ENCODE measurements at regions not wholly inside any gene's neighbourhood (a gene's known extent, or its start where the extent isn't known, plus 50 kb on each side); places are given as distances from the start of the nearest gene placed in this dataset.

DNA sequence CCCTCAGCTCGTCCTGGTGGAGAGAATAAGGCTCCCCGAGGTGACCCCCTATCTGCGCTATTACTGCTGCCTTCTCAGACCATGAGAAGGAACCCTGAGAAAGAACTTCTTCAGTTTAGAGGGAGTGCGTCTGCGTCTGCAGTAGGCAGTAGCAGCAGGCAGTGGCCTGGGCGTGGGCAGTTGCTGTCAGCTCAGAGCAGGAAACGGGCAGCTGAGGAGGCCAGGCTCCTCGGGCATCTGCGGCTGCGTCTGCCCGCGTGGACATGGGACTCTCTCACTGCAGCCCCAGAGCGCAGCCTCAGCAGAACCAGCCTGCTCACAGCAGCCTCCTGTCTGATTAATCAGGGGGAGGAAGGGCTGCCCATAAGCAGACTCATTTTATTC lies 49.8 kb upstream of the FCN1 start:
- no peak for DNase-seq (ENCODE audit: low spot score)

DNA sequence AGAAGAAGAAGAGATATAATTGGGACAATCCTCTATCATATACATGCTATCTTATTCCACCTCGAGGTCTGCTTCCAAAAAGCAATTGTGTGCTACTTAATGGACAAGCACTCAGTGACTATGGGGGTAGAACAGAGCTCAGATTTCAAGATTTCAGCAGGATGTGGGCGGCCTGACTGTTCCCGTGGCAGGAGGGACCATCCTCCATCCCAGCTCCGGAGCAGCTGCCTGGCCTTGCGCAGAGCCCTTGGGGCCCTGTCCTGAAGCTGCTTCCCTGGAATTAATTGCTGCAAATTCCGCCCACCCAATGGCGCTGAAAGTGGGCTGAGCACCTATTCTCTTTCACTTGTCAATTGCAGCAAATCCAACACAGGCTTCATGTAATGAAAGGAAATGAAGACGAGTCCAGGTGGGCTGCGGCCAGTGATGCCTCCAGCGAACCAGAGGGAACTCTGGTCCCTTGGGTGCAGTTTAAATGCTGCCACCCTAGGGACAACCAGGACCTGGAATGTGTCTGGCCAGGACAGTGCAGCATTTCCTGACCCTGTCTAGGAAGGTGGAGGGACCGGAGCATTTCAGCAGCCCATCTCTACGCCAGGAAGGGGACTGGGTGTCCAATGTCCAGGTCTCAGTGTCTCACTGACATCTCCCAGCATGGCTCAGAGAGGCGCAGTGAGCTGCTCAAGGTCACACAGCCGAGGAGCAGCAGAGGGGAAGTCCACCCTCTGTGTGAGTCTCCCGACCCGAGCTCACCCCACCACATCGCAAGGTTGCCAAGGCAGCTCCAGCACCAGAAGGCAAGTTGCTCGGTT lies 50.5 kb upstream of the FCN1 start:
- no peak for DNase-seq (ENCODE audit: low spot score)

DNA sequence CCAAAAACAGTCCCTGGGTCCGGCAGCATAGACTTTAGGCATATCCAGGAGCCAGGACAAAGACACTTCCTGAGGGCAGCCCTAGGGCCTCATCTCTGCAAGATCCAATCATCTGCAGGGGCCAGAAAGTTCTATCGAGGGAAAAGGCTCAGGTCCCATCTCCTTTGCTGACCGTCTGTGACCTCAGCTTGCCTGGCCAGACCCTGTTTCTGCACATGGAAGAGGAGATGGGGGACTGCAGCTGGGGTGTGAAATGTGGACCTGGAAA lies 51.0 kb upstream of the FCN1 start:
- no peak for DNase-seq (ENCODE audit: low spot score)

DNA sequence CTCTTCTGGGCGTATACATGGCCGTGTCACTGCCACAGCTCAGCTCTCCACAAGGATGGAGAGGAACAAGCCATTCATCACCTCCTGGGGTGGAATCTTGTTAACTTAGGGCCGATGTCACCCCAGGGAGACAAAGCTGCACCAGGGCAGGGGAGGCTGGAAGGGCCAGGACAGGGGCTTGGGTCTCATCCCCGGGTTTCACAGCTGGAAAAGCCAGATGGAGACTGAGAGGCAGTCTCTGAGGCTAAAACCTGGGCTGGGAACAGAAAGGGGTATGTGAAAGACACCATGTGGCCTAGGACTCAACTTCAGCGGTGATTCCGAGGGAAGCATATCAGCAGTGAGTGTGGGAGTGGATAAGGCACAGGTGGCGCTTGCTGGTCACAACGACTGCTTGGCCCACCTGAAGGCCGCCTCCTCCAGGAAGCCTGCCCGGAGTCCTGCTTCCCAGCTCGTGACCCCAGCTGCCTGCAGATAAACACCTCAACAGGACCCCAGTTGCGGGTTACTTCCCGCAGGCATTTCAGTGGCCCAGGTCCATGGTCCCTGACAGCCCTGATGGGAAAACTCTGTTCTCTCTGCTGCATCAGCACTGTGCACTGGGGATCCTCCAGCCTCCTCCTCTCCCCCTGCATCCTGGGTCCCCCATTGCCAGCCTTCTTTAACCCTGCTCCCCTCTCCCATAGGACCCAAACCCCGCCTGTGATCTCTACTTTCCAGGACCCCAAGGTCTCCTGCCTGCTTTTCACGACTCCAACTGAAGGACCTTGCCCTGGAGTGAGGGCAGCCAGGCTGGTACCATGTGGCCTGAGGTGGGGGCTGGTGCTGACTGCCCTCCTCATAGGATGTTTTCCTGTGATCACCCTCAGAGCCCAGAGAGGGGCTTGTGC lies 51.7 kb upstream of the FCN1 start:
- DNase-seq (ENCODE audit: low spot score) = no peak

DNA sequence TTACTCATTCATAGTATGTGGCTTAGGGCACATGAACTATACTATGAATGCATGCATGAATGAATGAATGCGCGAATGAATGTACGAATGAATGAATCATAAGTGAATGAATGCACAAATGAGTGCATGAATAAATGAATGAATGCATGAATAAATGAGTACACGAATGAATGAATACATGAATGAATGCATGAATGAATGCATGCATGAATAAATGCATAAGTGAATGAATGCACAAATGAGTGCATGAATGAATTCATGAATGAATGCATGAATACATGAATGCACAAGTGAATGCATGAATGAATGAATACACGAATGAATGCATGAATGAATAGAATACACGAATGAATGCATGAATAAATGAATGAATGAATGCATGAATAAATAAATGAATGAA lies 52.5 kb upstream of the FCN1 start:
- no peak for DNase-seq (ENCODE audit: low spot score)

DNA sequence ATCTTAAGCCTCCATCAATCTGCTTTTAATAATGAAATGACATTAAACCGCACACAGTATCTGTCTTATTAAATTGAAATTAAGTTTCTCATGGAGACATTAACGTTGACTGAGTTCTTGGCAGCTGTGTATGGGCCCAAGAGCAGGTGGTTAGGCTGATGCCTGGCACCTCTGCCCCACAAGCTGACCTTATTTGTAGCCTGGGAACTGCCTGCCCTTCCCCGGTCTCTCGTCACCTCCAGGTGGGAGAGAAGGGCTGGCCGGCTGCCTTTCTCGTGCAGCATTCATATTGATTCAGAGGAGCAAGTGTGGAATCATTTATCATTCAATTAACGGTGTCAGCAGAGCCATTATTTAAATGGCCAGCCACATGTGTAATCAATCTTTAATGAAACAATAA lies 53.0 kb upstream of the FCN1 start:
- DNase-seq (ENCODE audit: low spot score) = no peak

DNA sequence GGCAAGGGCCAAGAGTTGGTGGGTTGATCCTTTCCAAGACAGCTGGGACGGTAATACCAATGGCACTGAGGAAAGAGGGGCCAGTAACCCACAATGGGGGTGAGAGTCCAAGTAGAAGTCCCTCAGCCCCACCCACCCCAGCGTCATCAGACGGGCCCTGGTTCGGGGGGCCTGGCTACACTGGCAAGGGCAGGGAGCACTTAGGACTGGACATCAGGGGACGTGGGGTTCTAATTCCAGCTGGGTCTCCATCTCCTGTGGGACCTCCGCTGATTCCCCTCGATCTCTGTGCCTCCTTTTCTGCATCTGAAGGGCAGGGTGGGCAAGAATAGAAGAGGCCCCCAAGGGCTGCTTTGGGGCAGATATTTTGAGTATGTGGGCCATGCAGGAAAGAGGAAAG lies 53.5 kb upstream of the FCN1 start:
- DNase-seq (ENCODE audit: low spot score) = no peak

DNA sequence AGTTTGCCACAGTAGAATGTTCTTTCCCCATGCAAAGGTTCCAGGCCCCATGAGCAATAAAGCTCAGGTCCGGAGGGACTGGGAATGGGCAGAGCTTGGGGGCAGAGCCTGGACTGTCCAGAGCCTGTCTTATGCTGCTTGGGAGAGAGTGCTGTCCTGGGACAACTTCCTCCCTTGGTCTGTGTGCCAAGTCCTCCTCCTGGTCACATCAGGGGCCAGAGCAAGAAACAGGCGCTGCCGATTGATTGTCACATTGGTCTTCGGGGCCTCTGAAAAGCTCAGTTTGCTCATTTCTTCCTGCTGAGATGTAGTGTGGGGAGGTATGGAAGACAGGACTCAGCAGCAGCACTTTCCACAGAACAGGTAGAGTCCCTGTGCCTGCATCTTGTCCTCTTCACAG lies 54.0 kb upstream of the FCN1 start:
- DNase-seq (ENCODE audit: low spot score) = no peak

DNA sequence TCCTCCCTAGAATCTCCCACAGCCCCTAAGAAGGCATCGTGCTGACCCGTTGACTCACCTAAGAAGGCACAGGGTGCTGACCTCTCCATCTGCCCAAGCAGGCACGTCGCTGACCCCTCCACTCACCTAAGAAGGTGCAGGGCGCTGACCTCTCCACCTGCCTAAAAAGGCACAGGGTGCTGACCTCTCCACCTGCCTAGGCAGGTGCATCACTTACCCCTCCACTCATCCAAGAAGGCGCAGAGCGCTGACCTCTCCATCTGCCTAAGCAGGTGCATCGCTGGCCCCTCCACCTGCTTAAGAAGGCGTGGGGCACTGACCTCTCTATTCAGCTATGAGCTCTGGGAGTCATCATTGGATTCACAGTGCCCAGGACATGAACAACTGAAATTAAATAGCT lies 54.4 kb upstream of the FCN1 start:
- no peak for DNase-seq (ENCODE audit: low spot score)

DNA sequence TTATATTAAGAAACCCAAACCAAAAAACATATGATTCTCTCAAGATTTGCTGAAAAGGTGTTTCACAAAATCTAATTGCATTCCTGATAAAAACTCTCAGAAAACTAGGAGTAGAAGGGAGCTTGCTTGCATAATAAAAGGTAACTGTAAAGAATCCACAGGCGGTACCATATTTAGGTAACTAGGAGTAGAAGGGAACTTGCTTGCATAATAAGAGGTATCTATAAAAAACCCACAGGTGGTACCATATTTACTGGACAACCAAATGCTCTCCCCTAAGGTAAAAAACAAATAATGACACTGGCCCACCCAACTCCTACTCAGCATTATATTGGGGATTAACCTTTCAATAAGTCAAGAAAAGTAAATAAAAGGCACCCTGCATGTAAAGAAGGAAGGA lies 57.5 kb upstream of the FCN1 start:
- no peak for DNase-seq (ENCODE audit: low spot score)

DNA sequence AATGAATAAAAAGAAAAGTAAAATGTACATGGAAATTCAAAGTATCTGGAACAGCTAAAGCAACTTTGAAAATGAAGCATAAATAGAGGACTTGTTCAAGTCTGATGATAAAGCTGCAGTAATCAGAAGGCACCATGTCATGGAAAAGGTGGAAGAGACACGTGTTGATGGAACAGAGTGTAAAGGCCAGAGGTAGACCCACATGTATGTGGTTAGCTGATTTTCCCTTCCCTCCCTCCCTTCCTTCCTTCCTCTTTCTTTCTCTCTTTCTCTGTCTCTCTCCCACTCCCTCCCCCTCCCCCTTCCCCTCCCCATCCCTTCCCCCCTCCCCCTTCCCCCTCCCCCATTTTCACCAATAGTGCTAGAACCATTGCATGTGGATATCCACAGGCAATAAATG lies 58.7 kb upstream of the FCN1 start:
- no peak for DNase-seq (ENCODE audit: low spot score)

DNA sequence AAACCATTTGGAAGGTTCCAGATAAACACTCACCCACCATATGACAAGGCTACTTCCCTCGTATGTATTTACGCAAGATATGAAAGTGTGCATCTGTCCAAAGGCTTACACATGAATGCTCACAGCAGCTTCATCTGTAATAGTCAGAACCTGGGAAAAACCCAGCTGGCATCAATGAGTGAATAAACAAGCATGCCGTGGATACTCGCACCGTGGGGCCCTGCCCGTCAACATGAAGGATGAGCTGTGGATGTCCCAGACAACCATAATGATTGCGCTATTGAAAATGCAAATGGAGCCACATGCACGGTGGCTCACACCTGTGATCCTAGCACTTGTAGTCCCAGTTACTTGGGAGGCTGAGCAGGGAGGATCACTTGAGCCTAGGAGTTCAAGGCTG lies 60.6 kb upstream of the FCN1 start:
- no peak for DNase-seq (ENCODE audit: low spot score)

DNA sequence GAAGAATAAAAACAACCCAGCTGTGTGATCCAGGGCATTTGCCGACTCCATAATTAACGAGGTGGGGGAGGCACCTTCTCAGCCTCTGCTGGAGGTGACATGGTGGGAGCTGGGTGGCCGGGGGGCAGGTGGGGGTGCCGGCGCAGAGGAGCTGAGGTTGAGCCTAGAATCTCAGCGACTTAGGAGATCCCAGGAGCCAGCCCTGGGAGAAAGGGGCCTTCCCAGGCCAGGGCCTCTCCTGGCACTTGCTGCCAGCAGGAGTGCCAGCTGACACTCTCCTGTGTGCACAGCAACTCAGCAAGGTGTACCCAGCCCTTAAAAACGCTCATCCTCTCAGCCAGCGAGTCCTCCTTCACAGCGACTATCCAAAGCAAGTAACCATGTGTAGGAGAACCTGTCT lies 62.8 kb upstream of the FCN1 start:
- no peak for DNase-seq (ENCODE audit: low spot score)

DNA sequence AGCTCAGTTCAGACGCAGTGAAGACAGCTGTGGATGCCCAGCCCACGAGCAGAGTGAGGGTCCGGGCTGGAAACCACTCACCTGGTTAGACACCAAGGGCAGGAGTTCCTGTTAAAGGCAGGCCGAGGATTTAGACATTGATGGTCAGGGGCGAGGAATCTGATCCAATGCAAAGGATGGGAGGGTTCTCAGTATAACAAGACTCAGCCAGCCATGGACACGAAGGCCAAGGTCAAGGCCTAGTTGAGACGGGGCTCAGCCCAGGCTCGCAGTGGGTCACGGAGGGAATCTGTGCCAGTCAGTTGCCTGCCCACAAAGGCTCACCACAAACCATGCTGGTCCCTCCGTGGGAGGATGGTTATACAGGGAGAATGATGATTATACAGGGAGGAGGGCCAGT lies 63.3 kb upstream of the FCN1 start:
- no peak for DNase-seq (ENCODE audit: low spot score)

DNA sequence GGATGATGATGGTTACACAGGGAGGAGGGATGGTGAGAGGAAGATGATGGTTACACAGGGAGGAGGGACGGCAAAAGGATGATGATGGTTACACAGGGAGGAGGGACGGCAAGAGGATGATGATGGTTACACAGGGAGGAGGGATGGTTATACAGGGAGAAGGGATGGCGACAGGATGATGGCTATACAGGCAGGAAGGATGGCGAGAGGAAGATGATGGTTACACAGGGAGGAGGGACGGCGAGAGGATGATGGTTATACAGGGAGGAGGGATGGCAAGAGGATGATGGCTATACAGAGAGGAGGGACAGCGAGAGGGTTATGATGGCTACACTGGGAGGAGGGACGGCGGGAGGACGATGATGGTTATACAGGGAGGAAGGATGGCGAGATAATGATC lies 64.1 kb upstream of the FCN1 start:
- no peak for DNase-seq (ENCODE audit: low spot score)

DNA sequence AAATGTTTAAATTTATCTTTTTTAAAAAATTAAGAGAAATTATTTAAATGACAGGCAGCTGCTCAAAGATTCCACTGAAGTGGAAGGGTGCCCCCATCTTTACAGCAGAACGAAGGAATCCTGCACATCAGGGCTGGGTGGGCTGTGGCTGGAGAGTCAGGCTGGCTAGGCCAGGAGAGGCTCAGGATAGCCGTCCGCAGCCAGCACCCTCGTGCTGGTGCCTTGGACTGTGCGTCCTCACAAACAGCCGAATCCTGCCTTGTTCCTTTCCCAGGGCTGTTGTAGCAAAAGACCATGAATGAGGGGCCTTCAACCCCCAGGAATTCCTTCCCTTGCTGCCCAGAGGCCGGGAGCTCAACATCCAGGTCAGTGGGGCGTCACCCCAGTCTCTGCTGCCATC lies 64.6 kb upstream of the FCN1 start:
- DNase-seq (ENCODE audit: low spot score) = no peak

DNA sequence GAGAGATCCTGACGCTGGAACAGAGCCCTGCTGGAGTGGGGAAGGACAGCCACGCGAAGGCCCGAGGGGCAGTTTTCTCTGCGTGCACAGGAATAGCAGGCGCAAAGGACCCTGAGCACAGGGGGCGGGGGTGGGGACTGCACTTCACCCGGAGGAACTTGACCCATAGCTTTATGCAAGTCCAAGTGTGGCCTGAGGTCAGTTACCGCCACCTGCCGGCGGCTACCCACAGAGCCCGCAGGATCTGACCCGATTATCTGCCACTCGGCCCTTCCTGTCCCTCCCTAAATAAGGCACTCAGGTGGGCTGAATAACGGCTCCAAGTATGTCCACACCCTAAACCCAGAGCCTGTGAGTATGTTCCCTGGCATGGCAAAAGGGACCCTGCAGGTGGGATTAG lies 65.4 kb upstream of the FCN1 start:
- peak; percentile 26 for DNase-seq (ENCODE audit: low spot score)

DNA sequence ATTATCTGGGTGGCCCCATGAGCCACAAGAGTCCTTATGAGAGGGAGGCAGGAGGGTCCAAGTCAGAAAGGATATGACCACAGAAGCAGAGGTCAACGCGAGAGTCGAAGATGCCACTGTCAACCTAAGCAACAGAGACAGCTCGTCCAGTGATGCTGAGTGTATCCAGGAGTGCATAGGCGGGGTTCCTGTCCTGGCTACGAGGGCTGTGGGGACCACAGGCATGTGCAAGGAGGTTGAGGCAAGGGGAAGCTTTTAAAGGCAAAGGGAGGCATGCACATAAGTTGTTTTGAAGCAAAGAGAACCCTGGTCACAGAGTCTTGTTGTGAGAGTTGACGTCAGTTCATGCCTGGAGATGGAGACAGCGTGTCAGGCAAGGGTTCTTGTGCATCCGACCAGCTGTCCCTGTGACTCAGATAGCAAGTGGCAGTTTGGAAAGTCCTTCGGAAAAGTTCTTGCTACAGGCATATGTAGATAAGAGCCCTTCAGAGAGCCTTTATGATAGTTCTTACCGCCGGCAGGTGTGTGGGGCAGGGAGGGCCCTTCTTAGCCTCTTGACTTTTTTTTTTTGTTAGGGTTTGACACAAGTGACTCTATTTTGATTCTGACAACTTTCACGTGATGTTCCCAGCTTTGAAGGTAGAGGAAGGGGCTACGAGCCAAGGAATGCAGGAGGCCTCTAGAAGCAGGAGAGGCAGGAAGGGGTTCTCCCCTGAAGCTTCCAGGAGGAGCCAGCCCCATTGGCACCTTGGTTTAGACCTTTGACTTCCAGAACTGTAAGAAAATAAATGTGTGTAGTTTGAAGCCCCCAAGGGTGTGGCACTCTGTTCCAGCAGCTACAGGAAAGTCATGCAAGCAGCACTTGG lies 66.0 kb upstream of the FCN1 start:
- DNase-seq (ENCODE audit: low spot score) = no peak

DNA sequence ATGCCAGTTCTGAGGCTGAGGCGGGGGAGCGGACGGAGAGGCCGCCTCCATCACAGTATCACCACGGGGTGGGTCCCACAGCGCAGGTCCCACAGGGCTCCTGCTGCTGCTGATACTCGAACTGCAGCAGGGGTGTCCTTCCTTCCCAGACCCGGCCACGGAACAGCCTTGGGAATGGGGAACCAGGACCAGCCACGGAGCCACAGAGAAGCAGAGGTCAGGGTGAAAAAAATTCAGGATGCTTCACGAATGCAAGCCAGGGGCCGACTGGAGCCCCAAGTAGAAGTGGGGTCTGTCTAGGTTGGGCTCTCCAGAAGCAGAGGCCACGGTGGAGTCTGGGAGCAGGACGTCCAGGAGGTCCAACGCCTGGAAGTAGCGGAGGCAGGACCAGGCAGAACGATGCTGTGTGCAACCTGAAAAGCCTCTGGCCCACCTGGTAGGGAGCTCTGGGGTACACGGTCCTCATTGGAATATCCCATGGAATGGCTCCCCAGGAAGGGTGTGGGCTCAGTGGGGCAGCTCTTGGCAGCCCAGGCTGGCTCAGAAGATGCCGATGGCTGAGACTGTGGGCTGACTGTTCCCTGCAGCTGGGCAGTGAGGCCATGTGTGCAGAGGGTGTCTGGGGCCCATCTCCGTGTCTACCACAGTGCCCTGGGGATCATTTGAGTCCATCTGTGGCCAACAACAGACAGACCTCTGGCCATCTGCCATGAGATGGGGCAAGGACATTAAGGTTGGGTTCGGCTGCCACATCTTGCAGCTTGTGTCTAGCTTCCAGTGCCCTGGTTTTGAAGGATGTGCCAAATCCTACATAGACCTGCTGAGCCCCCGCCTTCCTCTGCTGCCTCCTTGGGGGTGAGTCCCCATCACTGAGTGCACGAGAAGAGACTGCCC lies 66.9 kb upstream of the FCN1 start:
- DNase-seq (ENCODE audit: low spot score) = no peak

DNA sequence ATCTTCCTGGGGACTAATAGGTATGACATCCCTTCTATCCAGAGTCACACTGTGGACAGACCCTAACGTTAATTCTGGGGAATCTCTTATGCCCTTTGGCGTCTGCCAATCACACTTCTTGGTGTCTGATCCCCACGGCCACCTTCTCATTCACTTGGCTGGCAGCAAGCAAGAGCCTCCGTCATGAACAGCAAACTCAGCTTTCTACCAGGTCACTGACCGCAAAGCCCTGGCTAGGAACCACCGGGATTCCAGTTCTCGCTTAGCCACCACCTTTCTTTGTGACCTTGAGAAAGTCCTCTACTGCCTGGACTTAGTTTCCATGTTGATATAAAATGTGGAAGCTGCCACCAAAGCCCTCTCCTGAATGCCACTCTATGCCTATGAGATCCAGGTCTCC lies 67.7 kb upstream of the FCN1 start:
- DNase-seq (ENCODE audit: low spot score) = no peak

DNA sequence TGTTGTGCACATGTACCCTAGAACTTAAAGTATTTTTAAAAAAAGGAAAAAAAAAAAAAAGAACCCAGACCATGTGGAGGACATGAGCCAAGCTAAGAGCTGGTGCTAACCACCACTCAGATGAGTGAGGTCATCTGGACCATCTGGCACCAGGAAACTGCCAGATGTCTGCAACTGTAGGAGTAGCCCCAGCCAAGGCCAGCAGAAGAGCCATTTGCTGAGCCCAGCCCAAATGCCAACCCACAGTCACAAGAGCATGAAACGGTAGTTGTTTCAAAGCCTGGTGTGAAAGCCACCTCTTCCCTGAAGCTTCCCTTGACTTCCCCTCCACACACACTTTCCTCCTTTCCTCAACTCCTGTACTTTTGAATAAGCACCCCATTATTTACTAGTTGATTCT lies 69.2 kb upstream of the FCN1 start:
- no peak for DNase-seq (ENCODE audit: low spot score)

DNA sequence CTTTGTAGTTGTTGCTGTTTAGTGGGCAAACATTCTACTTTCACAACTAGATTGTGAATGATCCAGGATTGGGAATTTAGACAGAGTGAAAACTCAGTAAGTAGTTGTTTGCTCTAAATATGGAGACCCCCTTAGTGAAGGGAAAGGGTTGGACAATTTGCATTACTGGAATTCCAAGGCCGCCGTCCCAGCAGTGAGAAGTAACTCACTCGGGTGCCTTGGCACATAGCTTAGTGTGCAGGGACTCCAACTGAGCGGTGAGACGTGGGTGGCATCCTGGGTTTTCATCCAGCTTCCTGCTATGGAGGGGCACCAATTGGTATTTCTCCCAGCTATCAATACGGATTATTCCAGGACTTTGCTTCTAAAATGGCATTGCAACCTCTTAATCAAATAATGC lies 69.7 kb upstream of the FCN1 start:
- no peak for DNase-seq (ENCODE audit: low spot score)

All from germinal center (tissue), 1 donor.